ENCODE measurements at regions not wholly inside any gene's neighbourhood (a gene's known extent, or its start where the extent isn't known, plus 50 kb on each side); places are given as distances from the start of the nearest gene placed in this dataset.

GRCh38 chr1:106517224-106517623 is 539.2 kb upstream of the PRMT6 start:
- H3K9me3 Mint-ChIP-seq (ENCODE audit: low read depth), result no peaks in the 10 kb centered on the region
- DNase-seq (ENCODE audit: low spot score, unreplicated experiment), result no peak
- H3K36me3 Mint-ChIP-seq (ENCODE audit: insufficient read depth), result no peaks in the 10 kb centered on the region
- H3K27me3 Mint-ChIP-seq, result no peaks in the 10 kb centered on the region
- H3K4me1 Mint-ChIP-seq (ENCODE audit: low read depth), result no peaks in the 10 kb centered on the region
- H3K4me3 Mint-ChIP-seq (ENCODE audit: low read depth), result no peak overlapping the region
- no peak for TF ChIP-seq CTCF (IDR thresholded peaks at IDR 0.05; ENCODE audit: unreplicated experiment)
- H3K27ac Mint-ChIP-seq, result no peak overlapping the region

GRCh38 chr1:106523497-106523896 is 533.0 kb upstream of the PRMT6 start:
- Mint-ChIP-seq H3K36me3 (ENCODE audit: insufficient read depth) (no peaks in the 10 kb centered on the region), H3K27me3 (no peaks in the 10 kb centered on the region), H3K9me3 (ENCODE audit: low read depth) (no peaks in the 10 kb centered on the region), H3K27ac (no peak overlapping the region), H3K4me1 (ENCODE audit: low read depth) (peaks cover 2% of the 10 kb centered on the region), H3K4me3 (ENCODE audit: low read depth) (no peak overlapping the region)
- DNase-seq (ENCODE audit: low spot score, unreplicated experiment), result no peak
- TF ChIP-seq CTCF (IDR thresholded peaks at IDR 0.05; ENCODE audit: unreplicated experiment), result no peak

GRCh38 chr1:106524631-106525030 is 531.8 kb upstream of the PRMT6 start:
- Mint-ChIP-seq H3K27ac (no peak overlapping the region), H3K36me3 (ENCODE audit: insufficient read depth) (no peaks in the 10 kb centered on the region), H3K4me1 (ENCODE audit: low read depth) (peaks cover 2% of the 10 kb centered on the region), H3K27me3 (no peaks in the 10 kb centered on the region), H3K9me3 (ENCODE audit: low read depth) (peaks cover 5% of the 10 kb centered on the region), H3K4me3 (ENCODE audit: low read depth) (no peak overlapping the region)
- no peak for TF ChIP-seq CTCF (IDR thresholded peaks at IDR 0.05; ENCODE audit: unreplicated experiment)
- DNase-seq (ENCODE audit: low spot score, unreplicated experiment), result no peak

GRCh38 chr1:106526650-106527049 is 529.8 kb upstream of the PRMT6 start:
- no peak for TF ChIP-seq CTCF (IDR thresholded peaks at IDR 0.05; ENCODE audit: unreplicated experiment)
- Mint-ChIP-seq H3K4me1 (ENCODE audit: low read depth) (peaks cover 2% of the 10 kb centered on the region), H3K27me3 (no peaks in the 10 kb centered on the region), H3K27ac (no peak overlapping the region), H3K36me3 (ENCODE audit: insufficient read depth) (no peaks in the 10 kb centered on the region), H3K4me3 (ENCODE audit: low read depth) (no peak overlapping the region), H3K9me3 (ENCODE audit: low read depth) (peaks cover 11% of the 10 kb centered on the region)
- DNase-seq (ENCODE audit: low spot score, unreplicated experiment), result no peak

- H3K27me3 Mint-ChIP-seq, result no peaks in the 10 kb centered on the region
- H3K9me3 Mint-ChIP-seq (ENCODE audit: low read depth), result peaks cover 11% of the 10 kb centered on the region
- no peaks in the 10 kb centered on the region for H3K36me3 Mint-ChIP-seq (ENCODE audit: insufficient read depth)
- no peaks in the 10 kb centered on the region for H3K4me1 Mint-ChIP-seq (ENCODE audit: low read depth)
- H3K27ac Mint-ChIP-seq, result no peak overlapping the region
- TF ChIP-seq CTCF (IDR thresholded peaks at IDR 0.05; ENCODE audit: unreplicated experiment), result peak; percentile 44
- DNase-seq (ENCODE audit: low spot score, unreplicated experiment), result no peak
- H3K4me3 Mint-ChIP-seq (ENCODE audit: low read depth), result no peak overlapping the region
These were observed 521.9 kb upstream of the PRMT6 start for GRCh38 chr1:106534612-106535011.

Data from progenitor cell of endocrine pancreas (in vitro differentiated cells).